Stimulated activated naive B cell treated with anti-CD40 and anti-IgM and Interleukin-4, amounts not matched to agents 10 μg/mL and 1 μg/mL and 100 μg/mL, for 72 hours (primary cell): ENCODE measurements at regions not wholly inside any gene's neighbourhood (a gene's known extent, or its start where the extent isn't known, plus 50 kb on each side); places are given as distances from the start of the nearest gene placed in this dataset.
"Not testable (repeated sequence)": the region's sequence is repeated elsewhere in the genome, so short reads cannot be mapped to it uniquely, and the experiment has no call there.

Source experiments
- ATAC-seq, 2 donors: fragments of 150-1000 bp; cut with Tn5 transposase; replicated peaks; 2 replicates each; pipeline ENCODE4 v1.10.0; 2021; ENCODE audit warnings: moderate library complexity in 1 of 2
- DNase-seq: peaks from one replicate; pipeline ENCODE4 v3.0.0; 2021
- H3K27ac Mint-ChIP-seq: one replicate; pipeline ENCODE4 v1.8.0; 2022; ENCODE audit warnings: mild to moderate bottlenecking, mixed read lengths
- H3K27me3 Mint-ChIP-seq, 2 donors: one replicate each; pipeline ENCODE4 v1.8.0; 2022; ENCODE audit warnings: mixed read lengths in 2 of 2
- H3K36me3 Mint-ChIP-seq, 2 donors: one replicate each; pipeline ENCODE4 v1.8.0; 2022; ENCODE audit warnings: mixed read lengths in 2 of 2, mild to moderate bottlenecking in 1 of 2
- H3K4me1 Mint-ChIP-seq, 2 donors: one replicate each; pipeline ENCODE4 v1.8.0; 2022; ENCODE audit warnings: mixed read lengths in 2 of 2, mild to moderate bottlenecking in 1 of 2
- H3K4me3 Mint-ChIP-seq, 2 donors: one replicate each; pipeline ENCODE4 v1.8.0; 2022; ENCODE audit warnings: mild to moderate bottlenecking in 2 of 2, mixed read lengths in 2 of 2, moderate library complexity in 1 of 2
- H3K9me3 Mint-ChIP-seq, 2 donors: one replicate each; pipeline ENCODE4 v1.8.0; 2022; ENCODE audit warnings: mixed read lengths in 2 of 2, mild to moderate bottlenecking in 1 of 2

DNA sequence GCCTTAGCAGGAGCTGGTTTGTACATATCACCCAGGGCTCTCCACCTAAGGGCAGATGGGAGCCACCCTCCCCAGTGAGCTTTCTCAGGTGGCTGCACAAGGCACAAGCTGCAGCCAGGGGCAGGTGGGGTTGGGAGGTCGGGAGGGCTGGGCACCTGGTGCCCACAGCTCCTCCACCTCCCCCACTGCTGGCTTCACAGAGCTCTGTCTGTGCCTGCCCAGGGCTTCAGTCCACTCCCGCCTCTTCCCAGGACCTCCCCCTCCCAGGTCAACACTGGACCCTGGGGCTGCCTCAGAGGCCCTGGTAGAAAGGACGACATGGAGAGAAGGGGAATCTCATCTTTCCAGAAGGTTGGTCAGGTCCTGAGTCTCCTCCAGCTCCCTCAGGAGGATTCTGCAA is 55.6 kb upstream of the GOLGA6L6 start:
- not testable (repeated sequence) for ATAC-seq

DNA sequence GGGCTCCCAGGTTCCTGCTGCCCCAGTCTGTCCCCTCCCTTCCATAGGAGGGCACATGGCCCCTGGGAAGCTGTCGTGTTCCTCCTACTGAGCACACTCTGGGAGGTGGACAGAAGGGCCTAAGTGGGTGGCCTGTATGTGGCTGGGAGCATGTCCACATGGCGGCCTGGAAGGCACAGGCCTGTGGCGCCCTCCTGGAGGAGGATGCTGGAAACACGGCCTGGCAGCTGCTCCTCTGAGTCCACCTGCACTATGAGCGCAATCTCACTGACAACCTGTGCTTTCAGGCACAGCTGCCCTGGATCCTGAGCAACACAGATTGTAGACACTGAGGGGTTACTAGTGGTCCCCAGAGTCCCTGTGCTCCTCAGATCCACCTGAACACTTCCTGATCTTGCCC is 52.6 kb upstream of the GOLGA6L6 start:
- not testable (repeated sequence) for H3K9me3 Mint-ChIP-seq, H3K4me1 Mint-ChIP-seq, H3K27ac Mint-ChIP-seq, H3K36me3 Mint-ChIP-seq, H3K27me3 Mint-ChIP-seq, H3K4me3 Mint-ChIP-seq, DNase-seq, ATAC-seq

More for the DNA sequence above, 55.6 kb upstream of the GOLGA6L6 start:
- H3K27me3 Mint-ChIP-seq, H3K9me3 Mint-ChIP-seq, H3K4me3 Mint-ChIP-seq, H3K4me1 Mint-ChIP-seq, H3K36me3 Mint-ChIP-seq, DNase-seq, H3K27ac Mint-ChIP-seq: not testable (repeated sequence)

GRCh38 chr15:20591936-20592335 is 50.3 kb upstream of the GOLGA6L6 start:
- not testable (repeated sequence) for ATAC-seq, DNase-seq, H3K36me3 Mint-ChIP-seq, H3K4me3 Mint-ChIP-seq, H3K27me3 Mint-ChIP-seq, H3K4me1 Mint-ChIP-seq, H3K9me3 Mint-ChIP-seq, H3K27ac Mint-ChIP-seq
